ENCODE measurements at regions not wholly inside any gene's neighbourhood (a gene's known extent, or its start where the extent isn't known, plus 50 kb on each side); places are given as distances from the start of the nearest gene placed in this dataset.
A peak's percentile ranks its signal among the peaks of the same experiment; 100 is the strongest.

DNA sequence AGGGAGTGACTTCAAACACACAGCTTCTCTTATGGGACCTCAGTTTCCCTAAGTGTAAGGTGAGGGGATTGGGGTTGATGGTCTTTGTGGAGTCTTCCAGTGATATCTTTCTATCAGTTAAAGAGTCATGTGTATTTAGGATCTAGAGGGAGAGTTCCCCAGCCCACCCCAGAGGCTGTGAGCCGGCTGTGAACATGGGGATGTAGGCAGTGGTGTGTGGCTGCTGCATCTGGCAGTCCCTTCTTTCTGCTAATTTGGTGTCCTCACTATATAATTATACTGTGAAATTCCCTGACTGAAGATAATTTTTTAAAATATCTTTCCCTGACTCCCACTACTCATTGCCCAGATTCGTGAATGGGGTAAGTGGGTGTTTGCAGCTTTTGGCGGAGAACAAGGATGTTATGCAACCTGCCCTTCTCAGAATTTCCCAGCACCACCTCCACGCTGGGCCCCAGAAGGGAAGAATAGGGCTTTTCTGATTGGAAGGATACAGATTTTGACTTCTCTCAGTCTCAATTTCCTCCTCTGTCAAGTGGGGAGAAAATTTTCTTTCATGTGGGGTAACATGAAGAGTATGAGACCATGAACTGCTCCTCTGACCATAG lies 79.0 kb upstream of the RASGRF1 start:
- Histone ChIP-seq H3K4me1 (ENCODE audit: control extremely low read depth in 1 of 4, control insufficient read depth in 4 of 4, insufficient read depth in 4 of 4, low read length in 3 of 4) (no peaks in the 10 kb centered on the region), H3K9me3 (ENCODE audit: control extremely low read depth in 1 of 5, control insufficient read depth in 4 of 5, insufficient read depth in 2 of 5, low read depth in 1 of 5, low read length in 4 of 5) (peaks cover 0 to 3% (median 0%) of the 10 kb centered on the region in 5 experiments), H3K4me3 (ENCODE audit: control insufficient read depth in 1 of 7, extremely low read depth in 1 of 7, insufficient read depth in 4 of 7, low read depth in 2 of 7, low read length in 6 of 7) (no peak overlapping the region), H3K27me3 (replicated peaks in 2 of 5; ENCODE audit: control insufficient read depth in 4 of 5, insufficient read depth in 5 of 5, low read length in 4 of 5) (peaks cover 0 to 36% (median 11%) of the 10 kb centered on the region in 5 experiments), H3K27ac (ENCODE audit: insufficient read depth in 1 of 2, low read depth in 1 of 2, low read length in 2 of 2, poor library complexity in 1 of 2, severe bottlenecking in 2 of 2) (no peak overlapping the region), H3K36me3 (ENCODE audit: control insufficient read depth in 4 of 4, insufficient read depth in 4 of 4, low read length in 3 of 4) (no peaks in the 10 kb centered on the region)
- no CpG with 5 or more reads among the region's 4 CpGs for WGBS (ENCODE audit: insufficient coverage)
- CTCF ChIA-PET: interaction anchor here (2.4 kb wide), 1 partner anchor 15 kb away, joined by 6 read pairs; no protein-coding TSS in a partner anchor
- POLR2A ChIA-PET: no interaction called here
- no peak for DNase-seq

DNA sequence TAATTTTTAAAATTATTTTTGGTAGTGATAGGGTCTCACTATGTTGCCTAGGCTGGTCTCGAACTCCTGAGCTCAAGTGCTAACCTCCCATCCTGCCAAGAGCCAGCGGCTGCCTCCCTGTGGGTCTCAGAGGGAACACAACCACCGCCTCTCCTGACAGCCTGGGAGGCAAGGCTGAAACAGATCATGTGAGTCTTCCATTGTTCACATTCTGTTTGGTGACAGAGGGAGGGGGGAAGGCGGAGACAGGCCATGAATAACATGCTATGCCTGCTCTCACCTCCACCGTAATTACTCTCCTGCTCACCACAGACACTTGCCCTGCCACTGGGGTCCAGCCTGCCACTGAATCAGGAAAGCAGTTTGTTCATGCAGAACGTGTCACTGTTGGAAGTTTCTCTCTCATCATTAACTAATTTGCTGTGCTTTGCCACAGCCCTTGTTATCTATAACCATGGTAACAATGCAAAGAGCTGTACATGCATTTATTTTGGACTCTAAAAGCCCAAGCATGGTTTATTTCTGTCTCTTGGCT lies 78.4 kb upstream of the RASGRF1 start:
- Histone ChIP-seq H3K27ac (ENCODE audit: insufficient read depth in 1 of 2, low read depth in 1 of 2, low read length in 2 of 2, poor library complexity in 1 of 2, severe bottlenecking in 2 of 2) (no peak overlapping the region), H3K36me3 (ENCODE audit: control insufficient read depth in 4 of 4, insufficient read depth in 4 of 4, low read length in 3 of 4) (no peaks in the 10 kb centered on the region), H3K27me3 (replicated peaks in 2 of 5; ENCODE audit: control insufficient read depth in 4 of 5, insufficient read depth in 5 of 5, low read length in 4 of 5) (peaks cover 0 to 36% (median 9%) of the 10 kb centered on the region in 5 experiments), H3K4me3 (ENCODE audit: control insufficient read depth in 1 of 7, extremely low read depth in 1 of 7, insufficient read depth in 4 of 7, low read depth in 2 of 7, low read length in 6 of 7) (no peak overlapping the region), H3K9me3 (ENCODE audit: control extremely low read depth in 1 of 5, control insufficient read depth in 4 of 5, insufficient read depth in 2 of 5, low read depth in 1 of 5, low read length in 4 of 5) (peaks cover 0 to 3% (median 0%) of the 10 kb centered on the region in 5 experiments), H3K4me1 (ENCODE audit: control extremely low read depth in 1 of 4, control insufficient read depth in 4 of 4, insufficient read depth in 4 of 4, low read length in 3 of 4) (no peaks in the 10 kb centered on the region)
- DNase-seq: peak in 1 of 3 donors; percentile 10
- ChIA-PET CTCF (interaction anchor here (2.4 kb wide), 1 partner anchor 16 kb away, joined by 6 read pairs; no protein-coding TSS in a partner anchor), POLR2A (no interaction called here)
- 37% methylated on average over 6 of the region's 6 CpGs for WGBS (ENCODE audit: insufficient coverage)

DNA sequence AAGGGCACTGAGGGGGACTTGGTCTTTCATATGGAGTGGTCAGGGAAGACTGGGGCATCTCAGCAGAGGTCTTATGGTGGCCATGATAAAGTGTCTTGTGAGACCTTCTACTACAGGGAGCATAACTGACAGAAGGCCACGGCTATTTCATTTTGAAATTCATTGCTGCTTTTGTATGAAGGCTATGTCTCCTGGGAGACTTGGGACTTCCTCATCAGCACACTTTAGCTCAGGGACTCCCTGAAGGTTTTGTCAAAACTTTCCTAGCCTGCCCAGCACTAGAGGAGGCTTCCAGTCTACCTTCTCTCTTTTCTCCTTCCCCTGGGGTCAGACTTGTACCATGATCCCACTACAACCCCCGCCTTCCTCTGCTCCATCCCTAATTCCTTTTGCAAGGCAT lies 77.2 kb upstream of the RASGRF1 start:
- Histone ChIP-seq H3K27ac (ENCODE audit: insufficient read depth in 1 of 2, low read depth in 1 of 2, low read length in 2 of 2, poor library complexity in 1 of 2, severe bottlenecking in 2 of 2) (no peak overlapping the region), H3K9me3 (ENCODE audit: control extremely low read depth in 1 of 5, control insufficient read depth in 4 of 5, insufficient read depth in 2 of 5, low read depth in 1 of 5, low read length in 4 of 5) (peaks cover 0 to 3% (median 0%) of the 10 kb centered on the region in 5 experiments), H3K36me3 (ENCODE audit: control insufficient read depth in 4 of 4, insufficient read depth in 4 of 4, low read length in 3 of 4) (no peaks in the 10 kb centered on the region), H3K4me3 (ENCODE audit: control insufficient read depth in 1 of 7, extremely low read depth in 1 of 7, insufficient read depth in 4 of 7, low read depth in 2 of 7, low read length in 6 of 7) (no peak overlapping the region), H3K4me1 (ENCODE audit: control extremely low read depth in 1 of 4, control insufficient read depth in 4 of 4, insufficient read depth in 4 of 4, low read length in 3 of 4) (no peaks in the 10 kb centered on the region), H3K27me3 (replicated peaks in 2 of 5; ENCODE audit: control insufficient read depth in 4 of 5, insufficient read depth in 5 of 5, low read length in 4 of 5) (peaks cover 0 to 36% (median 9%) of the 10 kb centered on the region in 5 experiments)
- no peak for DNase-seq
- ChIA-PET CTCF (no interaction called here), POLR2A (no interaction called here)
- 100% methylated on average over 1 of the region's 2 CpGs for WGBS (ENCODE audit: insufficient coverage)

DNA sequence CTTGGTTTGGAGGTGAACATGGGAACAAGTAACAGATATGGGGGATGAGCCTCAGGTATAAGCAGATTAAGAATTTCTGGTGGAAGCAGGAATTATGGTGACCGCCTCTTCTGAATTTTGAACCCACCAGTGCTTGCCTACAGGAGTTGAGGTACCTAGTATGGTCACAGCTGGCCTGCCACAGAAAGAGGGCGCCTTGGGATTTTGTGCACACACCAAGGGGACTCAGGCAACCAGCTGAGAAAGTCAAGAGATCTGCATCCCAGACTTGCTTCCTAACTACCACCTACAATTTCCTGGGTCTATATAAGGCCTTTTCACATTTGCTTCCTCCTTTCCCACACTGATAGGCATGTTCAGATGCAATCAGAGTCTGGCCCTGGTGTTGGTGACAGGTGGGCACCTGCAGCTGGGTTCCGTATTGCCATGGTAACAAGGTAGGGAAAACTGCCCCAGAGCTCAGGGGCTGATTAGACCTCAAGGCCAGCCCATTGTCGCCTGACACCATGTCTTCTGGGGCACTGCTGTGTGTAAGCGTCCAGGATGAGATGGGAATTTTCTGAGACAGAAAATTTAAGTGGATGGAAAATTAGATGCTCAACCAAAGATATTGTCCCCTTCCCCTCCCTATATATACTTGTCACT lies 75.9 kb upstream of the RASGRF1 start:
- Histone ChIP-seq H3K4me3 (ENCODE audit: control insufficient read depth in 1 of 7, extremely low read depth in 1 of 7, insufficient read depth in 4 of 7, low read depth in 2 of 7, low read length in 6 of 7) (no peak overlapping the region), H3K36me3 (ENCODE audit: control insufficient read depth in 4 of 4, insufficient read depth in 4 of 4, low read length in 3 of 4) (no peaks in the 10 kb centered on the region), H3K4me1 (ENCODE audit: control extremely low read depth in 1 of 4, control insufficient read depth in 4 of 4, insufficient read depth in 4 of 4, low read length in 3 of 4) (no peaks in the 10 kb centered on the region), H3K9me3 (ENCODE audit: control extremely low read depth in 1 of 5, control insufficient read depth in 4 of 5, insufficient read depth in 2 of 5, low read depth in 1 of 5, low read length in 4 of 5) (peaks cover 0 to 3% (median 0%) of the 10 kb centered on the region in 5 experiments), H3K27ac (ENCODE audit: insufficient read depth in 1 of 2, low read depth in 1 of 2, low read length in 2 of 2, poor library complexity in 1 of 2, severe bottlenecking in 2 of 2) (no peak overlapping the region), H3K27me3 (replicated peaks in 2 of 5; ENCODE audit: control insufficient read depth in 4 of 5, insufficient read depth in 5 of 5, low read length in 4 of 5) (peaks cover 0 to 29% (median 9%) of the 10 kb centered on the region in 5 experiments)
- POLR2A ChIA-PET: no interaction called here
- 95% methylated on average over 3 of the region's 5 CpGs for WGBS (ENCODE audit: insufficient coverage)
- CTCF ChIA-PET: interaction anchor here (1.2 to 1.5 kb wide), 2 partner anchors 17 to 18 kb away, joined by 4 read pairs; no protein-coding TSS in a partner anchor
- DNase-seq: no peak

DNA sequence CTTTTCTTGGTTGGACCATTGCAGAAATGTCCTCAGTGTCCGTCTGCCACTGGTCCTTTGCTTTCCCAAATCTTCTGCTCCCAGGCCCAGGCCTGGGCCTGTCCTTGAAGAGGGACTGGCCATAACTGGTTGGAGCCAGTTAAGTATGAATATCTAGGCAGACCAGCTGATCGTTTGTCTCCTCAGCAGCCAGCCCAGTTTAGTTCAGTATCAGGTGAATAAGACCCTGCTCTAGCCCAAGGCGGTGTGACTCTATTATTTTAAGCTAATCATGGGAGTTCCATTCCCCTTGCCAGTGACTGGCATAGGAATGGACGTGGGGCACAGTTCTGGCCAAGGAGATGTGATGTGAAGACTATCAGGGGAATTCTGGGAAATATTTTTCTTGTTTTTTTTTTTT lies 73.9 kb upstream of the RASGRF1 start:
- ChIA-PET CTCF (no interaction called here), POLR2A (no interaction called here)
- no peaks in the 10 kb centered on the region for H3K4me1 ChIP-seq (ENCODE audit: control extremely low read depth in 1 of 4, control insufficient read depth in 4 of 4, insufficient read depth in 4 of 4, low read length in 3 of 4)
- H3K4me3 ChIP-seq (ENCODE audit: control insufficient read depth in 1 of 7, extremely low read depth in 1 of 7, insufficient read depth in 4 of 7, low read depth in 2 of 7, low read length in 6 of 7): no peak overlapping the region
- no peak overlapping the region for H3K27ac ChIP-seq (ENCODE audit: insufficient read depth in 1 of 2, low read depth in 1 of 2, low read length in 2 of 2, poor library complexity in 1 of 2, severe bottlenecking in 2 of 2)
- no peaks in the 10 kb centered on the region for H3K36me3 ChIP-seq (ENCODE audit: control insufficient read depth in 4 of 4, insufficient read depth in 4 of 4, low read length in 3 of 4)
- no peak for DNase-seq
- H3K9me3 ChIP-seq (ENCODE audit: control extremely low read depth in 1 of 5, control insufficient read depth in 4 of 5, insufficient read depth in 2 of 5, low read depth in 1 of 5, low read length in 4 of 5): peaks cover 0 to 3% (median 0%) of the 10 kb centered on the region in 5 experiments
- peaks cover 0 to 14% (median 6%) of the 10 kb centered on the region in 5 experiments for H3K27me3 ChIP-seq (replicated peaks in 2 of 5; ENCODE audit: control insufficient read depth in 4 of 5, insufficient read depth in 5 of 5, low read length in 4 of 5)
- 97% methylated on average over 3 of the region's 4 CpGs for WGBS (ENCODE audit: insufficient coverage)

DNA sequence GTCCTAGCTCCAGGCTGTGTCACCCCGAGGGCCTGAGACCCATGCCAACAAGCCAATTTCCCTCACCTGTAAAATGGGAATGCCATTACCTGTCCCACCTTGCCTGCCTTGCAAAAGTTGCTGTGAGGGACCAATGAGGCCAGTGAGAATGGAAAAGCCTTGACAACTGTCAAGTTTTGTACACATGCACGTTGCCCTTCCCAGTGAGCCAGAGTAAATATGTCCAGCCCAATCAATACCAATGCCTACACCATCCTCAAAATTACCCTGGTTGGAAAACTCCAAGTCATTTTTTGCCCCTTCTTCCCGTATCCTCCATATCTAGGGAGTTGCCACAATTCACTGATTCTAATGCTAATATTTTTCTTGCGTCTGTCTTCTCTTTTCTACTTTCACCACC lies 73.5 kb upstream of the RASGRF1 start:
- no peaks in the 10 kb centered on the region for H3K36me3 ChIP-seq (ENCODE audit: control insufficient read depth in 4 of 4, insufficient read depth in 4 of 4, low read length in 3 of 4)
- no peaks in the 10 kb centered on the region for H3K4me1 ChIP-seq (ENCODE audit: control extremely low read depth in 1 of 4, control insufficient read depth in 4 of 4, insufficient read depth in 4 of 4, low read length in 3 of 4)
- DNase-seq: no peak
- H3K27me3 ChIP-seq (replicated peaks in 2 of 5; ENCODE audit: control insufficient read depth in 4 of 5, insufficient read depth in 5 of 5, low read length in 4 of 5): peaks cover 0 to 11% (median 4%) of the 10 kb centered on the region in 5 experiments
- no peak overlapping the region for H3K4me3 ChIP-seq (ENCODE audit: control insufficient read depth in 1 of 7, extremely low read depth in 1 of 7, insufficient read depth in 4 of 7, low read depth in 2 of 7, low read length in 6 of 7)
- ChIA-PET POLR2A (interaction anchor here (0.6 kb wide), 1 partner anchor 457 kb away, joined by 3 read pairs; no protein-coding TSS in a partner anchor), CTCF (no interaction called here)
- H3K9me3 ChIP-seq (ENCODE audit: control extremely low read depth in 1 of 5, control insufficient read depth in 4 of 5, insufficient read depth in 2 of 5, low read depth in 1 of 5, low read length in 4 of 5): peaks cover 0 to 3% (median 0%) of the 10 kb centered on the region in 5 experiments
- WGBS (ENCODE audit: insufficient coverage): 95% methylated on average over 3 of the region's 4 CpGs
- no peak overlapping the region for H3K27ac ChIP-seq (ENCODE audit: insufficient read depth in 1 of 2, low read depth in 1 of 2, low read length in 2 of 2, poor library complexity in 1 of 2, severe bottlenecking in 2 of 2)

DNA sequence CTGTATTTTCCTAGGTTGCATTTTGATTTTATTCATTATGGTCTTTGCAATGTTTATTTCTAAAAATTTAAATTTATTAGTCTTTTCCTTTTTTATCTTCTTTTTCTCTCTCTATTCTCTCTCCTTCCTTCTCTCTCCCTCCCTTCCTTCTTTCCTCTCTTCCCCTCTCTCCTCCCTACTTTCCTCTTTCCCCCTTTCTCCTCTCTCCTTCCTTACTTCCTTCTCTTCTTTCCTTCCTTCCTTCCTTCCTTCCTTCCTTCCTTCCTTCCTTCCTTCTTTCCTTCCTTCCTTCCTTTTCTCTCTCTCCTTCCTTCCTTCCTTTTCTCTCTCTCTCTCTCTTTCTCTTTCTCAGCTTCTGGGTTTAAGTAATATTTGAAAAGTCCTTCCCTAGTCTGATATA lies 72.8 kb upstream of the RASGRF1 start:
- H3K4me3 ChIP-seq (ENCODE audit: control insufficient read depth in 1 of 7, extremely low read depth in 1 of 7, insufficient read depth in 4 of 7, low read depth in 2 of 7, low read length in 6 of 7): no peak overlapping the region
- DNase-seq: no peak
- peaks cover 0 to 5% (median under 1%) of the 10 kb centered on the region in 5 experiments for H3K27me3 ChIP-seq (replicated peaks in 2 of 5; ENCODE audit: control insufficient read depth in 4 of 5, insufficient read depth in 5 of 5, low read length in 4 of 5)
- peaks cover 0 to under 1% (median 0%) of the 10 kb centered on the region in 5 experiments for H3K9me3 ChIP-seq (ENCODE audit: control extremely low read depth in 1 of 5, control insufficient read depth in 4 of 5, insufficient read depth in 2 of 5, low read depth in 1 of 5, low read length in 4 of 5)
- no peak overlapping the region for H3K27ac ChIP-seq (ENCODE audit: insufficient read depth in 1 of 2, low read depth in 1 of 2, low read length in 2 of 2, poor library complexity in 1 of 2, severe bottlenecking in 2 of 2)
- H3K4me1 ChIP-seq (ENCODE audit: control extremely low read depth in 1 of 4, control insufficient read depth in 4 of 4, insufficient read depth in 4 of 4, low read length in 3 of 4): no peaks in the 10 kb centered on the region
- ChIA-PET CTCF (no interaction called here), POLR2A (interaction anchor here (0.6 kb wide), 1 partner anchor 457 kb away, joined by 3 read pairs; no protein-coding TSS in a partner anchor)
- no peaks in the 10 kb centered on the region for H3K36me3 ChIP-seq (ENCODE audit: control insufficient read depth in 4 of 4, insufficient read depth in 4 of 4, low read length in 3 of 4)

Measured in common myeloid progenitor, CD34-positive (primary cell).